ENCODE measurements at regions not wholly inside any gene's neighbourhood (a gene's known extent, or its start where the extent isn't known, plus 50 kb on each side); places are given as distances from the start of the nearest gene placed in this dataset.

GRCh38 chr2:153197402-153198386 is 280.9 kb downstream of the RPRM start:
- TF ChIP-seq POLR2A (IDR thresholded peaks at IDR 0.05) (no peak), CTCF (IDR thresholded peaks at IDR 0.05) (no peak)
